Suprapubic skin (tissue), 4 donors: ENCODE measurements at regions not wholly inside any gene's neighbourhood (a gene's known extent, or its start where the extent isn't known, plus 50 kb on each side); places are given as distances from the start of the nearest gene placed in this dataset.

Source experiments
- DNase-seq, 2 donors: peaks; one replicate each; pipeline ENCODE4 v3.0.0-alpha.2; 2019; ENCODE audit warnings: low spot score in 2 of 2
- H3K27ac ChIP-seq: fragments of 200-600 bp; sonication (generic); one replicate; pipeline ENCODE4 v1.5.1; 2019
- H3K27me3 ChIP-seq: fragments of 200-600 bp; sonication (generic); one replicate; pipeline ENCODE4 v1.5.1; 2019
- H3K36me3 ChIP-seq: fragments of 200-600 bp; sonication (generic); one replicate; pipeline ENCODE4 v1.5.1; 2019
- H3K4me1 ChIP-seq: fragments of 200-600 bp; sonication (generic); one replicate; pipeline ENCODE4 v1.5.1; 2019
- H3K4me3 ChIP-seq: fragments of 200-600 bp; sonication (generic); one replicate; pipeline ENCODE4 v1.5.1; 2019; ENCODE audit warnings: mild to moderate bottlenecking
- H3K9me3 ChIP-seq: fragments of 200-600 bp; sonication (generic); one replicate; pipeline ENCODE4 v1.5.1; 2019
- EP300 ChIP-seq: sonication (generic); formaldehyde crosslinking; IDR thresholded peaks from one replicate; pipeline ENCODE4 v1.6.1; 2017; ENCODE audit warnings: antibody characterized with exemption
- POLR2A ChIP-seq, 2 donors: fragments of 450-650 bp; IDR thresholded peaks; one replicate each; pipeline ENCODE4 v1.6.1; 2017; ENCODE audit warnings: antibody characterized with exemption in 2 of 2, mild to moderate bottlenecking in 2 of 2, moderate library complexity in 2 of 2
- POLR2AphosphoS5 ChIP-seq, 3 donors: sonication (generic); formaldehyde crosslinking; IDR thresholded peaks; one replicate each; pipeline ENCODE4 v1.6.1; 2017; ENCODE audit warnings: antibody characterized with exemption in 3 of 3
- WGBS: methylation state at CpG from one replicate; pipeline ENCODE4 v1.1.5; 2018; 5-methylcytosine and 5-hydroxymethylcytosine counted together
- TF ChIP-seq, protein P1 (sequence below), 2 donors: fragments of 200-600 bp in 1 of 2; fragments of 450-650 bp in 1 of 2; sonication (generic) in 1 of 2; IDR thresholded peaks; one replicate each; pipeline ENCODE4 v1.5.1; 2016 to 2019; ENCODE audit warnings: antibody characterized with exemption in 2 of 2, mild to moderate bottlenecking in 1 of 2, moderate library complexity in 1 of 2

DNA sequence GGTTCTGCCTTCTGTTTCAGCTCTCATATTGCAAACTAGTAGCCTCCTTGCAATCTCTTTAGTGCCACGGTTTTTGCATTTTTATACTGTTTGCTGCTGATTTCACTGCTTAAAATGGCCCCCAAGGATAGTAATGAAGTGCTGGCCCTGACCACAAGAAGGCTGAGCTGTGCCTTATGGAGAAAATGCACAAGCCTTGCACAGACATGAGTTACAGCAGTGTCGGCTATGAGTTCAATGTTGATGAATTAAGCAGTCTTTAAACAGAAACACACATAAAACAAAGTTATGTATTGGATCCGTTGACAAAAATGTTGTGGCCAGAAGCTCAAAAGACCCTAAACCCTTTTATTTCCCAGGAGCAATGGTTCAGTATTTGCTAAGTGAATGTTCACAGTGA lies 210.6 kb upstream of the DYNLRB2 start:
- DNase-seq: no peak
- H3K27me3 ChIP-seq: no peaks in the 10 kb centered on the region
- TF ChIP-seq EP300: no peak
- WGBS: 87% methylated on average over 3 of the region's 3 CpGs
- H3K4me3 ChIP-seq: no peak overlapping the region
- H3K4me1 ChIP-seq: no peaks in the 10 kb centered on the region
- H3K36me3 ChIP-seq: no peaks in the 10 kb centered on the region
- H3K9me3 ChIP-seq: no peaks in the 10 kb centered on the region
- H3K27ac ChIP-seq: no peak overlapping the region

DNA sequence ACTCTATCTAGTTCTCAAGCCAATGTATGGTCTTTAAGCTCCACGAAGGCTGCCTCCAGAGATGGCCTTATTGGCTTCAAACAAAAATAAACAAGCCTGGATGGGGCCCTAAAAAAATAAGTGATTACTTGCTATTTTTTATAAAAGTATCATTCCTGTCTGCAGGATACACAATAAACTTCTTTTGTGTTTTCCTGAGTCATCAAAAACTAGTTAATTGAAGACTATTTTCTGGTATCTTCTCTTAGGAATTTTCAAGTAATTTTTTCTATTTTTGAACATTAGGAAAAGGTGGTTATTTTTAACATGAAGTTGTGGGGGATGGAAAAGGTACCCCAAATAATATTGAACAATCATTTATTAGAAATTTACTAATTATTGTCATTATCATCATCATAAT lies 213.1 kb upstream of the DYNLRB2 start:
- 88% methylated on average over 1 of the region's 1 CpG for WGBS
- DNase-seq: no peak
- no peak overlapping the region for H3K4me3 ChIP-seq
- H3K9me3 ChIP-seq: no peaks in the 10 kb centered on the region
- no peaks in the 10 kb centered on the region for H3K36me3 ChIP-seq
- H3K4me1 ChIP-seq: no peaks in the 10 kb centered on the region
- H3K27me3 ChIP-seq: no peaks in the 10 kb centered on the region
- H3K27ac ChIP-seq: no peak overlapping the region
- TF ChIP-seq EP300: no peak
- TF ChIP-seq, protein P1, sequence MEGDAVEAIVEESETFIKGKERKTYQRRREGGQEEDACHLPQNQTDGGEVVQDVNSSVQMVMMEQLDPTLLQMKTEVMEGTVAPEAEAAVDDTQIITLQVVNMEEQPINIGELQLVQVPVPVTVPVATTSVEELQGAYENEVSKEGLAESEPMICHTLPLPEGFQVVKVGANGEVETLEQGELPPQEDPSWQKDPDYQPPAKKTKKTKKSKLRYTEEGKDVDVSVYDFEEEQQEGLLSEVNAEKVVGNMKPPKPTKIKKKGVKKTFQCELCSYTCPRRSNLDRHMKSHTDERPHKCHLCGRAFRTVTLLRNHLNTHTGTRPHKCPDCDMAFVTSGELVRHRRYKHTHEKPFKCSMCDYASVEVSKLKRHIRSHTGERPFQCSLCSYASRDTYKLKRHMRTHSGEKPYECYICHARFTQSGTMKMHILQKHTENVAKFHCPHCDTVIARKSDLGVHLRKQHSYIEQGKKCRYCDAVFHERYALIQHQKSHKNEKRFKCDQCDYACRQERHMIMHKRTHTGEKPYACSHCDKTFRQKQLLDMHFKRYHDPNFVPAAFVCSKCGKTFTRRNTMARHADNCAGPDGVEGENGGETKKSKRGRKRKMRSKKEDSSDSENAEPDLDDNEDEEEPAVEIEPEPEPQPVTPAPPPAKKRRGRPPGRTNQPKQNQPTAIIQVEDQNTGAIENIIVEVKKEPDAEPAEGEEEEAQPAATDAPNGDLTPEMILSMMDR (IDR thresholded peaks at IDR 0.05): no peak
- TF ChIP-seq POLR2A (IDR thresholded peaks at IDR 0.05): no peak
- no peak for TF ChIP-seq POLR2AphosphoS5 (IDR thresholded peaks at IDR 0.05)

DNA sequence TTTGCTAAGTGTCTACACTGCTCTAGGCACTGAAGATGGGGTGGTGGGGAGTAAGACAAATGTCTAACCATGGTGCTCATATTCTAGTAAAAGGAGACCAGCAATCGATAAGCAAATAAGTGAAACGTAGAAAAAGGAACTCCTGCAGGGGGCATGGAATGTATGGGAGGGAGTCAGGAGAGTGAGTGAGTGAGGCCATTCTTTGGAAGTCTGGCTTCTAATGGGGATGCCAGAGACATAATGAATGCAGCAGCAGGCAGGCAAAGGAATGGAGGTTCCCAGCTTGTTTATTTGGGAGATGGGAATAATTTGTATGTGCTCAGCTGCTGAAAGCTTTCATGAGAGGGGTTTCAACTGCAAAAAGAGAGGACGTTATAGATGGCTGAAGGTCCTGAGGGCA lies 216.4 kb upstream of the DYNLRB2 start:
- H3K4me3 ChIP-seq: no peak overlapping the region

DNA sequence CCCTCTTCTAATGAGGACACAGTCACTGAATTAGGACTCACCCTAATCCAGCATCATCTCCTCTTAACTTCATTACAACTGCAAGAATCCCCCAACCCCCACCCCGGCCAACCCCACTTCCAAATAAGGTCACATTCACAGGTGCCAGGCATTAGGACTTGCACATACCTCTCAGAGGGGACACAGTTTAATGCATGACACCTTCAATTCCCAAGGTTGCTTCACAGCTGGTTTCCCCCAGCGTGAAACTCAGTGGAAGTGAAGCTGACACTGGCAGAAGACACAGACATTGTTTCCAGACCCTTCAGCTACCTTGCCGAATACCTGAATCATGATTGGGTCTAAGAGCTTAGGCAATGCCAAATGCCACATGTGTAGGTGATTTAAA lies 217.0 kb upstream of the DYNLRB2 start:
- no peaks in the 10 kb centered on the region for H3K9me3 ChIP-seq
- no peaks in the 10 kb centered on the region for H3K36me3 ChIP-seq
- no peaks in the 10 kb centered on the region for H3K27me3 ChIP-seq
- no peaks in the 10 kb centered on the region for H3K4me1 ChIP-seq
- TF ChIP-seq POLR2A (IDR thresholded peaks at IDR 0.05): no peak
- TF ChIP-seq, protein P1 (IDR thresholded peaks at IDR 0.05): no peak
- H3K27ac ChIP-seq: no peak overlapping the region
- DNase-seq: no peak
- H3K4me3 ChIP-seq: no peak overlapping the region
- WGBS: 80% methylated on average over 3 of the region's 3 CpGs

More for the DNA sequence above, 216.4 kb upstream of the DYNLRB2 start:
- no peak for DNase-seq
- Histone ChIP-seq H3K36me3 (no peaks in the 10 kb centered on the region), H3K27me3 (no peaks in the 10 kb centered on the region), H3K4me1 (no peaks in the 10 kb centered on the region), H3K27ac (no peak overlapping the region), H3K9me3 (no peaks in the 10 kb centered on the region)
- WGBS: 72% methylated on average over 3 of the region's 3 CpGs
- TF ChIP-seq POLR2AphosphoS5 (IDR thresholded peaks at IDR 0.05) (no peak), POLR2A (IDR thresholded peaks at IDR 0.05) (no peak), EP300 (no peak)
- TF ChIP-seq, protein P1 (IDR thresholded peaks at IDR 0.05): no peak

DNA sequence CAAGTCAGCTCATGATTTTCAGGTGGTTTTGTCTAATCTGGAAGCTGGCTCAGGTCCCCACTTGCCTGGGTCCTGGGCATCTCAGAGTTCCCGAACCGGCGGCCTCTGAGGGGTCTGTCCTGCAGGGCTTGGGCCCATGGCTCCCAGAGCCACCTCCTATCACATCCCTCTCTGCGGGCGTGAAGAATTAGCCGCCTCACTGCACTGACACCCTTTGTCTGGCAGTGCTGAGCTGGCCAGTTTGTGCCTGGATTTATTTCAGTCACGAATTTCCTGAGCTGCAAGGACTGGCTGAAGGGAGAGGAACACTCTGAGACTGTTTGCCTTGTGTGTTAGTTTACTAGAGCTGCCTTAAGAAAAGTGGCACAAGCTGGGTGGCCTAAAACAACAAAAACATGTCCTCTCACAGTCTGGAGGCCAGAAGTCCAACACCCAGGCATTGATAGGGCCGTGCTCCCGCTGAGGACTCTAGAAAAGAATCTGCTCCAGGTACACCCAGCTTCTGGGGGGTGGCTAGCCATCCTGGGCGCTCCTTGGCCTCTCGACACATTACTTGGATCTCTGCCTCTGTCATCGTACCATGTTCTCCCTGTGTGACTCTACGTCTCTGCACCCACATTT lies 217.5 kb upstream of the DYNLRB2 start:
- TF ChIP-seq, protein P1 (IDR thresholded peaks at IDR 0.05): no peak
- TF ChIP-seq EP300: no peak
- H3K27ac ChIP-seq: no peak overlapping the region
- no peaks in the 10 kb centered on the region for H3K27me3 ChIP-seq
- 90% methylated on average over 13 of the region's 13 CpGs for WGBS
- DNase-seq: no peak
- no peaks in the 10 kb centered on the region for H3K4me1 ChIP-seq
- H3K4me3 ChIP-seq: no peak overlapping the region
- no peaks in the 10 kb centered on the region for H3K36me3 ChIP-seq
- no peaks in the 10 kb centered on the region for H3K9me3 ChIP-seq

DNA sequence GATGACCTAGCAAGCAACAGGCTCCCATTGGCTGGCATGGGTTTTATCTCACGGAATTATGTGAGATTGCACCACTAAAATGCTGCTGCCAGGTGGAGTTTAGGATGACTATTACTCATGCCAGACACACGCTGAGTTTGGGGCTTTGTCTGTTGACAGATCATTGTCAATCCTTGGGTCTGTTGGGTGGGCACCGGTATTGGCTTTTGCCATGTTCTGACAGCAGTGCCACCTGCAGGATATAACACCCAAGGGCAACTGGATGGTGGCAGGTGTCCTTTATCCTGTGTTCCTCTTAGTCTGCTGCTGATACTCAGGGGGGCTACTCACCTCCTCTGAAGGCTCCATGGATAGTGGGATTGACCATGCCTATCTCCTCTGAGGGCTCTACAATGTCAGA lies 221.6 kb upstream of the DYNLRB2 start:
- Histone ChIP-seq H3K27me3 (no peaks in the 10 kb centered on the region), H3K36me3 (no peaks in the 10 kb centered on the region), H3K4me3 (no peak overlapping the region), H3K27ac (no peak overlapping the region), H3K9me3 (no peaks in the 10 kb centered on the region), H3K4me1 (no peaks in the 10 kb centered on the region)
- DNase-seq: no peak
- WGBS: 86% methylated on average over 3 of the region's 3 CpGs
- TF ChIP-seq, protein P1 (IDR thresholded peaks at IDR 0.05): no peak
- TF ChIP-seq POLR2A (IDR thresholded peaks at IDR 0.05) (no peak), EP300 (no peak), POLR2AphosphoS5 (IDR thresholded peaks at IDR 0.05) (no peak)
